Left forelimb (tissue), 1 donor: ENCODE measurements at regions not wholly inside any gene's neighbourhood (a gene's known extent, or its start where the extent isn't known, plus 50 kb on each side); places are given as distances from the start of the nearest gene placed in this dataset.
"Not testable (repeated sequence)": the region's sequence is repeated elsewhere in the genome, so short reads cannot be mapped to it uniquely, and the experiment has no call there.

Experiments
- DNase-seq: peaks from one replicate; pipeline ENCODE4 v3.0.0-alpha.2; 2018; ENCODE audit warnings: low spot score

DNA sequence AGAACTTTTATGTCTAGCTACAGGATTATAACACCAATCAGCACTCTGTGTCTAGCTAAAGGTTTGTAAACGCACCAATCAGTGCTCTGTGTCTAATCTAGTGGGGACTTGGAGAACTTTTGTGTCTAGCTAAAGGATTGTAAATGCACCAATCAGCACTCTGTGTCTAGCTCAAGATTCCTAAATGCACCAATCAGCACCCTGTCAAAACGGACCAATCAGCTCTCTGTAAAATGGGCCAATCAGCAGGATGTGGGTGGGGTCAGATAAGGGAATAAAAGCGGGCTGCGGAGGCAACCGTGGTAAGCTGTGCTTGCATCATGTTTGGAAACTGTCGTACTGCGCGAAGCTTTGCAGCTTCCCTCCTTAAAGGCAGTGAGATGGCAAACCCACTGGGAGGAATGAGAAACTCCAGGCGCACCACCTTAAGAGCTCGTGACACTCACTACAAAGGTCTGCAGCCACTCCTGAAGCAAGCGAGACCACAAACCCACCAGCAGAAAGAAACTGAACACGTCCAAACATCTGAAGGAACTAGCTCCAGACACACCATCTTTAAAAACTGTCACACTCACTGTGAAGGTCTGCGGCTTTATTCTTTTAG lies 112.1 kb upstream of the DUSP22 start:
- DNase-seq = not testable (repeated sequence)

DNA sequence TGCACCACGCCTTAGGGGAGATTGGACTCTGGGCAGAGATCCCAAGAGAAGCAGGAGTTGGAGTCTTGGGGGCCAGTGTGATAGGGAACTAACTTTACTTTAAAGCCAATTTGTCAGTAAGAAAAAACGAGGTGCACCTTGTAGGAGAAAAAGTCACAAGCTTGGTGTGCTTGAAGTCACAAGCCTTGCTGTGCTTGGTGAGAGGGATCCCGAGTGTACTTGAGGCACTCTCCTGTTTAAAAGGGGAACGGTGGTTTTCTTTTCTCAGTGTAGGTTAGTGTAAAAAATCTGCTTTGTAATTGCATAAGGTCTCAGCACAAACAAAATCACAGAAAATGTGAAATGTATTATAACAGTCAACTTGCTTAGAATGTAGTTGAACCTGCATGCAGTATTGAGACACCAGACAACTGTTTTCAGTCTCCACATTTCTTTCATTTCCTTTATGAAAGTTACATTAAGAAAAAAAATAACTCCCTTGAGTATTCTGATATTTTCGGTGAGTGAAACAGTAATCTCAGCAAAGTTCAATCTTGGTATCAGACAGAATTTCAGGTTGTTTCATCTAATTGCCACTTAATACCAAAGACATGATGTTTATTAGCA lies 111.1 kb upstream of the DUSP22 start:
- no peak for DNase-seq

DNA sequence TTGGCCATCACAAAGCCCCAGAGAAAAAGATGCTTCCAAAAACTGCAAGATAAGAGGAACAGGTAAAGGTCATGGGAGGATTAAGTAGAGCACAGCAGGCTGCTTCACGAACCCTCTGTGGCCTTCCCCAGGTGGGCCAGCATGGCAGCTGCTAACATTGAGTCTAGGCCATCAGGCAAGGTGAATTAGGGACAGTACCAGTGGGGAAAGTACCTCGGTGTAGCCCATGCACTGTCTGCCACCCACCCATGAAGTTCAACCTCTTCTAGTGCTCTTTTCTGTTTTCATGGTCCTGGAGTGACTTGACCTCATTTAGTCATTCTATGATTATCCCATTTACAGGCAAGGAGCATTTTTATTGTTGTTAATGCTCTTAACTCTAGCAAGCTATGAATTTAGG lies 108.6 kb upstream of the DUSP22 start:
- no peak for DNase-seq

DNA sequence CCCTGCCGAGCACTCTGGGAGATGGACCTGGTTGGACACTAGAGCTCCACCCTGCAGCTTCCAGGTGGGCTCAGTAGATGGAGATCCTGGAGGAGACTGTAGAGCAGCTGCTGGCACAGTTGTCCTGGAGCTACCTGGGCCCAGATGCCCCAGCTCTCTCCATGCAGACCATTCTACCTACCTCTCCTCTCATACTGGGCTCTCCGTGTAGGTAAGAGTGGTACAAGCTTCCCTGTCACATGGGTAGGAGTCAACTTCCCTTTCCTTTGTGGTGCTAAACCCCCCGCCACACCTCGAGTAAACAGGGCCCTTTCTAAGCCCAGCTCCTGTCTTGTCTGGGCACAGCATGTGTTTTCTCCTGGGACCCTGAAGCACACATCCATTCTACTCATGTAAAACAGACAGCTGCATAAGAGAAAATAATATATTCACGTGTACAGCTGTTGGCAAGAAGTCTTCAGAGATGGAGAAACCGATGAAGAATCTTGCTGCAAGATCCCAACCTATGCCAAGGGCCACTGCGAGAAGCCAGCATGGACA lies 108.1 kb upstream of the DUSP22 start:
- no peak for DNase-seq

DNA sequence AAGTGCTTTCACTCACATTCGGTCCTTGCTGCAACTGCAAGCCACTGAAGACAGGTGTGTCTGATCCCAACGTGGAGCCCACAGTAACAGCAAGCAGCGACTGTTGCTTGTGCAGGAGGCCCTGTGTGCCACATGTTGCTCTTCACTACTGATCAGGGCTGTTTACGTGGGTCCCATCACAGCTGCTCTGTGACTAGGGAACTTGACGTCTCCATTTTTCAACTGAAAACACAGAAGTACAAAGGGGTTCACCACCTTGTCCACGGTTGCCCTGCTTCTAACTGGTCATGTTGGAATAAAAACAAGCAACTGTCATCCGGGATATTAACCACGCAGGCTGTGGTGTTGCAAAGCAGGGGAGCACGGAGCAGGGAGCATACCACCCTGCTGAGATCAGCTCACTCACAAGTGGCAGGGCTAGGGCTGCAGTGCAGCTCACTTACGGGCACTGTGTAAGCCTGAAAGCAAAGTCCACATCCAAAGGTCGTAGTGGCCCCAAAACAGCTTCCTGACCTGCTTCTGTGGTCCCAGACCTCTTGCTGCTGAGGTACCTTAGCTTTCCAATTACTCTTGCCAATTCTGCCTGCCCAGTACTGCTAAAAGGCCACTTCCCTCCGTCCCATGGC lies 105.8 kb upstream of the DUSP22 start:
- no peak for DNase-seq

DNA sequence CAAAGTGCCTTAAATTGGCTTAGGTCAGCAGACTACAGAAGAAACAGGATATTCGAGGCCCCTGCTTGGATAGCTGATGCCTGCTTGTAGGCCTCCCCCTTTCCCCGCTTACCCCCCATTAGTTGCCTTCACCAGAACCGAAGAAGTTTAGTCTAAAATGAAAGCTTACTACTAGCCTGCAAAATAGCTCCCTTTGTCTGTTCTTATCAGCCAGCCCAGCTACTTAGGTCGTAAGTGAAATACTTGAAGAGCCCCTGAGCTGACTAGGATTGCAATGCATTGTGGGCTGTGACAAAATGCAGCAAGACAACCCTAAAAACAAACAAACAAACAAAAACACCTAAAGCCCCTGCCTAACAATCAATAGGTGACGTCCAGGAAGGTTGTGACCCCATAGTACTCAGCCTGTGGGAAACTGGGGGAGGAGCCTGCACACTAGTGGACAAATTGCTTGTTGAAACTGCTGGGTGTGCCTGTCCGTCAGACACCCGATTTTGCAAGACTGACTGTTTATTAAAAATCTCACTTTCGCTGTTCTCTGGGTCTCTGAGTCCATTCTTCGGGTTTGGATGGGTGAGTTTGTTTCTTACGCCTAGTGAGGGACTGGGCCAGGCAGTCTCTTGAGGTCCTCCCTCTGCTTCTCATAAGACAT lies 105.0 kb upstream of the DUSP22 start:
- DNase-seq = no peak

DNA sequence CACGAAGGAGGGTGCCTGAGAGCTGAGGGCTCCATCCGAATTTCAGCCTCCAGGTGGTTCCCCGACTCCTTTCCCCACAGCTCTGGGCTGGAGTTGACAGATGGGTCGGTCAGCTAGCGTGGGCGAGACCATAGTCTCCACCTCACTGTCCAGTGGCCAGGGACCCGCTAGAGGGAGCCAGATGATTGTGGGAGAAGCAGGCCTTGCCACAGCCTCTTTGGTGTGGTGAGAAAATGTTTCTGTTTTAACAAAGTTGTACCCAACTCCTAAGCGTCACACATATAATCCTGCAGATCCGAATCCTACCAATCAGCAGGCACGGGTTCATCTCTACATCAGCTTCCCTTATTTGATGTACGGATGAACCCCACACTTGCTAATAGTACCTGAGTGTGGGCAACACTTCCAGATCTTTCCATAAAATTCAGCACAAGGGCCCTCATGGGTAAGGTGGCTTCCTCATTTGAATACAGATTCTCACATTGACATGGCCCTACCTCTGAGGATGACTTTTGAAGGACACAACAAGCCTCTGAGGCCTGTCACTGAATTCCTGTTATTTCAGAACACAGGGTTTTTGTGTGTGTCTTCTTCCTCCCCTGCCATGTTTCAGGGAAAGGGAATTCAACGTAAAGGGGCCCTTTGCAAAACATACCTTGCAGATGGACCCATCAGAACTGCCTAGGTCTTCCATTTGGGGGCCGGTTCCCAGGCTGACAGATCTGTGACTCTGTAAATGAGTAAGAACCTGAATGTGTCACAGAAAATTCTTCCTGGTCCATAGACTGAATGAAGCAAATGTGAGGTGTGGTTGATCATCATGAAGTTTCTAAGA lies 103.2 kb upstream of the DUSP22 start:
- peak; percentile 82 for DNase-seq

DNA sequence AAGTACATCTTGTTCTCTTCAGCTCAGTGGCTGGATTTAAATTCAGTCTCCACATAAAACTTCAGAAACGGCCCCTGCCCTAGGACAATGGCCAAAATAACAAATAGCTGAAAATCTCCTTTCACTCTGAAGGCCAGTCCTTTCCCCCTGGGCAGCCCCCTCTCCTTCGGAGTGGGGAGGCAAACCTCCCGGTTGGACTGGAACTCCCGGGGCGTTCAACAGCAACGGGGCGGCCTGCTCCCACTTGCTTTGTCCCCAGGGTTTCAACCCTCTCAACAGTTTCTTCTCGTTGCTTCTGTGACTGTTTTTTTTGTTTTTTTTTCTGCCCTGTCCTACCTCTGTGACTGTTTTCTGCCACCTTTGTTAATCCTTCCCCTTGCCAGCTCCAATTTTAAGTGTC lies 102.6 kb upstream of the DUSP22 start:
- no peak for DNase-seq

DNA sequence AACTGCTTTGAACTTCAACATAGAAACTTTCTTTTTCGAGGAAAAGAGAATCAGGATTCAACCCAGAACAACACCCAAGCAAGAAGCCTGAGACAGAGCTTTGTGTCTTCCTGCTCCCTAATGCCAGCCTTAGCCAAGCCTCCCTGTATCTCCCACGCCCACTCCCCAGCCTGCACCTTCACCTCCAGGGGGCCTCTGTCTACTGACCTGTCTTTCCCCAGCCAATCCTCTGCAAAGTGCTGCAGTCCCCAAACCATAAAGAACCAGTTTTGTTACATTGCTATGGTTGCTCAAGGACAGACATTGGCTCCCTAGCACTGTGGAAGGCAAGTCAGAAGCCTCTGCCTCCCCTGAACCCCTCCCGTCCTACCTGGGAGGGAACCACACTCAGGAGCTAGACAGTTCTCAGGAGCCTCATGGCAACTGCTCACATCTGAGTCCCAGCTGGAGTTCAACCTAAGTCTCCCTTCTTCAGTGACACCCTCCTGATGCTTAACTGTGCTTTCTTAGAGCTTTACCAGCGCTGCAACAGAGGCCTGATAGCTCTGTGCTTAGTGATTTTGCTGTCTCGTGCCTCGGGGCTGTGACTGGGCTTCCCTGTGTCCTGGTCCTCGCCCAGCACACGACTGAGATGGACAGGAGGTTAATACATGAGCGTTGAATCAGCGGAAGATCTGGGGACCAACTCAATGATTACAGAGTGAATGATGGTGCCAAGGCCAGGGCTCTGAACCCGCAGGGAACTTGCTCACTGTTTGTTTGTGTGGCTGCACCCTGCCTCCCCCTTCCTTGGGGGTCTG lies 101.5 kb upstream of the DUSP22 start:
- no peak for DNase-seq

DNA sequence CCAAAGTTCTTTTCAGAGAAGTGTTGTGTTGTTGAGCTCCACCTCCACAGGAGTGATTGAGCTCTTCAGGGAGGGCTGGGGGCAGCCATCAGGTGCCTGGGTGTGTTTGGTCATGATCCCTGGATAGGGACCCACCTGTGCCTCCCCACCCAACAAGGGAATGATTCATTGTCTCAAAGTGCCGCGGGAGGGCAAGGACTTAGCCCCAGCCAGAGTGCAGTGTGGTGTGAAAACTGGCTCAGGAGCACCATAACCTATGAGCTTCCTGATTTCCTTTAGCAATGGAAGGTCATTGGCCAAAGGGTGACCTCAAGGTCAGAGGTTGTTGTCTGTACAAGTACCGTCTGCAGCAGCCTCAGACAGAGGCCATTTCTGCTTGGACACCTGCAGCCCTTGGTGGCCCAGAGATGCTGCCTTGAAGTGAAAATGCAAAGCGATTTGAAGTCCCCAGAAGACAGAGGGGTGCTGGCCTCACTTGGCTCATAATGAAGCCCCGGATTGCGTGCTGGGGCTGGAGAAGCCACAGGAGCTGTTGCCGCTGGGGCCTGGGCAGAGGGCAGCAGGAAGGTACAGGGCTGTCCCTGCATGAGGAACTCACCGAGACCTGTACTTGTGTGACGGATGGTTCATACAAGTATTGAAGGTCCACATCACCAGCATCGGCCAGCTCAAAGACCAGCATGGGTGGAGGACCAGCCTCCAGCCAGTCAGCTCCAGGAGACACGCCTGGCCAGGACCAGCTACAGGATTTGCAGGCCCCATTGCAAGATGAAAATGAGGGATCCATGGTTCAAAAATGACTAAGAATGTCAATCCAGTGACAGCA lies 100.6 kb upstream of the DUSP22 start:
- DNase-seq = no peak

DNA sequence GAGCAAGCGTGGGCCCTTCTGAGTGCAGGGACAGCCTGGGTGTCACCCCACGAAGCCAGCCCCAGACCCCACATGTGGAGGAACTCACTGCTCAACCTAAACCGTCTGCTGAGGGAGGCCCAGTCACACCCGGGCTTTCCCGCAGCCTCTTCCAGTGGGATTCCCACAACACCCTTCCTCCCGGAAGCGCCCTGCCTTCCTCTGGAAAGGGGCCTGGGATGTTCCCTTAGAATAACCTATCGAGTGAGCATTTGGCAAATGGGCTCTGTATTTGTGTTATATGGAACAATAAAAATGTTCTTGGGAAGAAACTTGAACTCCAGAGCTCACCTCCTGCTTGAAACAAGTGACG lies 100.0 kb upstream of the DUSP22 start:
- no peak for DNase-seq

DNA sequence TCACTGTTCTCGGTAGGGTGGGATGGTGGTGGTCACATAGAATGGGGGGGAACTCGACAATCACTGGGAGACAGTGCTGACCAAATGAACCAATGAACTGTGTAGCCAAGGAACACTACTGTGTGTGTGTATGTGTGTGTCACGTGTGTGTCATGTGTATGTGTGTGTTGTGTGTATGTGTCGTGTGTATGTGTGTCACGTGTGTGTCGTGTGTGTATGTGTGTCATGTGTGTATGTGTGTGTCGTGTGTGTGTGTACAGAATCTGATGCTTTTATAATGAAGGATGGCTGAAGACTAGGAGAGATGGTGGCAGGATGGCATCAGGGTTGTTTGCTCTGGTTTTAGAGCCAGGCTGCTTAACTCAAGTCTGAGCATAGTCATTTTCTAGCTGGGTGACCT lies 99.1 kb upstream of the DUSP22 start:
- DNase-seq = no peak

DNA sequence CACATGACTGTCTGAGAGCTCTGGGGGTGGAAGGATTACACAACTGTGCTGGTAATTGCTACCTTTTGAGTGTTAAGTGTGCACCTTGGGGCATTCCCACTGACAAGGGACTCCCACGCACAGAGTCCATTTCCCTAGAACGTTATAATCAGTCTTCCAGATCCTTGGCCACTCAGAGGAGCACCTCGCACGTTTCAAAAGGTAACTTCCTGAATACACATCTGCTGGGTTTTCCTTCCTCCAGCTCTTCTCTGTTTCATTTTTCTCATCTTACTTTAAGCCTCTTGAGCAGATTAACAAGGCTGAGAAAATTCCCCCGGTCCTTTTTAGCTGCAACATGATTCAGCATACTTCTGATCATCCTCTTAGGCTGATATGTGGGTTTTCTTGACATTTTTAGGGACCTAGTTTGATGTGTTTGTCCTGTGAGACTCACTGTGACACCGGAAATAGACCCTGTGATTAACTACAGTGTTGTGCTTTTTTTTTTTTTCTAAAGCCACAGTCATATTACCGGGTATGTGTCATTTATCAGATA lies 98.4 kb upstream of the DUSP22 start:
- DNase-seq = no peak

DNA sequence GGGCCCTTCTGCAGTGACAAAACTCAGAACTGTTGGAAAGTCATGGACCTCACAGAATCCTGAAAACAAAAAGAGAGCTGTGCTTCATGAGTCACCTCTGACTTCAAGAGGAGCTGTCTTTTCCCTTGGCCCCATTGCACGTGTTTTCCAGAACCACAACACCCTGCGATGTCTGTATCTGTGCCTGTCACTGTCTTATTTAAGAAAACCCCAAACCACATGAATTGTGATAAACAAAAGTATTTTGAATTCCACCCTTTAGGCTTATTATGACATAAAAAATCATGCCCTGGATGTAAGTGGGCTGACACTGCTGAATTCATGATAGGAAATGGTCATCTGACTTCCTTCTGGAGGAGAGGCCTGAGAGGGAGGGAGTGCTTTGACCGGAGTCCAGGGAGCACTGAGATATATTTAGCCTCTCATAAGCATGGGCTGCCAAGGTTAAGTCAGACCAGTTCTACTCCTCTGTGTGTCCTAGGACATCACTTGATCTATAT lies 96.4 kb upstream of the DUSP22 start:
- no peak for DNase-seq

DNA sequence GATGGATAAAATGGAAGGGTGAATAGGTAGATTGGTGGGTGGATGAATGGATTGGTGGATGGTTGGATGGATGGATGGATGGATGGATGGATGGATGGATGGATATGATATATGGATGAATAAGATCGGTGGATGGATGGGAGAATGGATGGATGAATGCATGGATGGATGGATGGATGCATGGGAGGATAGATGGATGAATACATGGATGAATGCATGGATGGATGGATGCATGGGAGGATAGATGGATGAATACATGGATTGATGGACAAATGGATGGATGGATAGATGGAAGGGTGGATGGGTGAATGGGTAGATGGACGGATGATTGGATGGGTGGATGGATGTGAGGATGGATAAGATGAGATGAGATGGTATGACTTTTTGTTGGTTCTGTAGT lies 95.7 kb upstream of the DUSP22 start:
- no peak for DNase-seq

DNA sequence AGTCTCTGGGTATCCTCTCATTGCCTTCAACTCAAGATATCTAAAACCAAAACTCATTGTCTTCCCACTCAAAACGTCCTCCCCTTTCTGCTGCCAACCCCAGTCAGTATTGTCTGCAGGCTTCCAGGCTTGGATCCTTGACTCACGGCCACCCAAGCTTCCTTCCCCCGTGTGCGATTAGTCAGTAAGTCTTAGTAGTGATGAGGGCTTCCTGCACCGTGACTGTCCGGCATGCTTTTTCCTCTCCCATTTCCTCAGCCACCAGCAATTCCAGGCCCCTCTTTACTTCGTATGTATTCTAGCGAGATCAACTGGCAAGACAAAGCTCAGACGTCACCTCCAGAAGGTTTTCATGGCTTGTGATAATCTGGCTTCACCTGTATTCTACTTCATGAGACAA lies 88.6 kb upstream of the DUSP22 start:
- DNase-seq = no peak

DNA sequence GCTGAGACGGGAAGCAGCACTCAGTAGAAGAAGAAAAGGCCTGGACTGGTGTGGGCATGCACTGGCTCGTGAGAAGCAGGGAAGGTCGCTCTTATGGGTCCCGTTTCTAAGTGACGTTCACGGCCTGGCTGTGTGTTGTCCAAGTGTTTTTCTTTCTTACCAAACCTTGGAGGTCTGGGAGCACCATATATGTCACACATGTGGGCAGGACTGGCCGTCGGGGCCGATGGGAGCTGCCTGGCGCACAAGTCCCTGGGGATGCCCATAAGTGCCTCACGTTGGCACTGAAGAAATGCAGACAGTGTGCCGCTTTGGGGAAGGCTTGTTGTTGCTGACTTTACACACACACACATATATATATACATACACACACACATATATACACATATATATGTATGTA lies 86.0 kb upstream of the DUSP22 start:
- no peak for DNase-seq

DNA sequence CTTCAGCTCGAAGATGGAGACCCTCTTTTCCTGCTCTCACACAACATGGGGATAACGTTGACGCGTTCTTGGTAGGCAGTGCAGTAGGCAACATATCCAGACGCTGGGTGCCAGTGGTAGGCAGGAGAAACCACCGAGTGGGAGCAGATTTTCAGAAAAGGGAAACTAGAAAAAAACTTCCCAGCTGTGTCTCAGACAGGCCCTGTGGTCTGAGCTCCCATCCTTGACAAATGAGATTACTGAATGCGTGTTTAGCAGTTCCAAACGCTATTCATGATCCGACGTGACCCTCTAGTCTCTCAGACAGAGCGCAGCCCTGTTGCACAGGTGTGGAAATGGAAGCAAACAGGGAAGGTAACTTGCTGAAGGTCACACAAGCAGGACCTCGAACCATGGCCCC lies 83.9 kb upstream of the DUSP22 start:
- no peak for DNase-seq

DNA sequence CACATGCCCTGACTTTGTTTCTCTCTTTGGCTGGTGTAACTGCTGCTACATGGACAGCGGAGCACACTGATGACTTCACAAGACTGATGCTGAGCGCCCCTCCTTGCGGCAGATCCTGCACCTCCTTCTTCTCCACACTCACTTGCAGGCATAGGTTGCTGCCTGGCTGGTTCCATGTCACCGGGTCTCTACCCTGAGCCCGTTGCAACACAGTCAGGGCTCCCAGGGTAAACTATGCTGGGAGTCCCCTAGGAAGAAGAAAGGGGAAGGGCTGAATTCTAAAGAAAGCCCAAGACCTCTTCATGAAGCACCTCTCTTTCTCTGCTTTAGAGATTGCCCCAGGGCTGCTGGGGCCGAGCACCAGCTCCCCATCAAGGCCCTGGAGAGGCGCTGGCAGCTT lies 83.3 kb upstream of the DUSP22 start:
- no peak for DNase-seq
